HEK293 (cell line): ENCODE measurements at regions not wholly inside any gene's neighbourhood (a gene's known extent, or its start where the extent isn't known, plus 50 kb on each side); places are given as distances from the start of the nearest gene placed in this dataset.

ENCODE experiments used
- ZNF654 ChIP-seq: fragments of 450-650 bp; formaldehyde crosslinking; IDR thresholded peaks from 2 replicates; pipeline ENCODE4 v1.5.1; 2016; ENCODE audit warnings: low read depth, missing biosample characterization, missing genetic modification characterization
- TF ChIP-seq, protein P1 (sequence below): fragments of 450-650 bp; formaldehyde crosslinking; IDR thresholded peaks from 2 replicates; pipeline ENCODE4 v1.5.1; 2017; ENCODE audit warnings: missing biosample characterization, missing genetic modification characterization
- TF ChIP-seq, protein P2 (sequence below): fragments of 450-650 bp; formaldehyde crosslinking; IDR thresholded peaks from 2 replicates; pipeline ENCODE4 v1.5.1; 2016; ENCODE audit warnings: missing biosample characterization, missing genetic modification characterization

GRCh38 chr14:71705460-71705859 lies 226.8 kb upstream of the RGS6 start:
- TF ChIP-seq, protein P1, sequence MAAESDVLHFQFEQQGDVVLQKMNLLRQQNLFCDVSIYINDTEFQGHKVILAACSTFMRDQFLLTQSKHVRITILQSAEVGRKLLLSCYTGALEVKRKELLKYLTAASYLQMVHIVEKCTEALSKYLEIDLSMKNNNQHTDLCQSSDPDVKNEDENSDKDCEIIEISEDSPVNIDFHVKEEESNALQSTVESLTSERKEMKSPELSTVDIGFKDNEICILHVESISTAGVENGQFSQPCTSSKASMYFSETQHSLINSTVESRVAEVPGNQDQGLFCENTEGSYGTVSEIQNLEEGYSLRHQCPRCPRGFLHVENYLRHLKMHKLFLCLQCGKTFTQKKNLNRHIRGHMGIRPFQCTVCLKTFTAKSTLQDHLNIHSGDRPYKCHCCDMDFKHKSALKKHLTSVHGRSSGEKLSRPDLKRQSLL (tag by site-specific recombination): no peak
- TF ChIP-seq, protein P2, sequence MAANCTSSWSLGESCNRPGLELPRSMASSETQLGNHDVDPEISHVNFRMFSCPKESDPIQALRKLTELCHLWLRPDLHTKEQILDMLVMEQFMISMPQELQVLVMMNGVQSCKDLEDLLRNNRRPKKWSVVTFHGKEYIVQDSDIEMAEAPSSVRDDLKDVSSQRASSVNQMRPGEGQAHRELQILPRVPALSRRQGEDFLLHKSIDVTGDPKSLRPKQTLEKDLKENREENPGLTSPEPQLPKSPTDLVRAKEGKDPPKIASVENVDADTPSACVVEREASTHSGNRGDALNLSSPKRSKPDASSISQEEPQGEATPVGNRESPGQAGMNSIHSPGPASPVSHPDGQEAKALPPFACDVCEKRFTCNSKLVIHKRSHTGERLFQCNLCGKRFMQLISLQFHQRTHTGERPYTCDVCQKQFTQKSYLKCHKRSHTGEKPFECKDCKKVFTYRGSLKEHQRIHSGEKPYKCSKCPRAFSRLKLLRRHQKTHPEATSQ: no peak
- no peak for TF ChIP-seq ZNF654
